ENCODE measurements at regions not wholly inside any gene's neighbourhood (a gene's known extent, or its start where the extent isn't known, plus 50 kb on each side); places are given as distances from the start of the nearest gene placed in this dataset.

DNA sequence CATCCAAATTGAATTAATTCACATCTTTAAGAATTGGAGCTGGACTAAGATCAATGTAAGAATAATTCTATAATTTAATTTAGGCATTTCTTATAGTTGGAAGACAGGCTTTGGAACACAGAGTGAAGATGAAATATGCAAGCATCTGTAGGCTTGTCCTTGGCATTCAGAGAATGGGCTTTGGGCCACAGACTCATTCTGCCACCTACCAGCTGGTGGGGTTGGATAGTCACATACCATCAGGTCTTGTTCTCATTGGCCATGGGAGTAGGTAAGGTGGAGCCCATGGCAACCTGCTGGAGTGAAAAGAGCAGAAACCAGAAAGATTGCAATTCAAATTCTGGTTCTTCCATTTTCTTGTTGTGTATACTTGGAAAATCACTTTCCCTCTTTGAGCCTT lies 300.3 kb downstream of the CYRIA start:
- TF ChIP-seq, protein P1, sequence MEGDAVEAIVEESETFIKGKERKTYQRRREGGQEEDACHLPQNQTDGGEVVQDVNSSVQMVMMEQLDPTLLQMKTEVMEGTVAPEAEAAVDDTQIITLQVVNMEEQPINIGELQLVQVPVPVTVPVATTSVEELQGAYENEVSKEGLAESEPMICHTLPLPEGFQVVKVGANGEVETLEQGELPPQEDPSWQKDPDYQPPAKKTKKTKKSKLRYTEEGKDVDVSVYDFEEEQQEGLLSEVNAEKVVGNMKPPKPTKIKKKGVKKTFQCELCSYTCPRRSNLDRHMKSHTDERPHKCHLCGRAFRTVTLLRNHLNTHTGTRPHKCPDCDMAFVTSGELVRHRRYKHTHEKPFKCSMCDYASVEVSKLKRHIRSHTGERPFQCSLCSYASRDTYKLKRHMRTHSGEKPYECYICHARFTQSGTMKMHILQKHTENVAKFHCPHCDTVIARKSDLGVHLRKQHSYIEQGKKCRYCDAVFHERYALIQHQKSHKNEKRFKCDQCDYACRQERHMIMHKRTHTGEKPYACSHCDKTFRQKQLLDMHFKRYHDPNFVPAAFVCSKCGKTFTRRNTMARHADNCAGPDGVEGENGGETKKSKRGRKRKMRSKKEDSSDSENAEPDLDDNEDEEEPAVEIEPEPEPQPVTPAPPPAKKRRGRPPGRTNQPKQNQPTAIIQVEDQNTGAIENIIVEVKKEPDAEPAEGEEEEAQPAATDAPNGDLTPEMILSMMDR (IDR thresholded peaks at IDR 0.05): no peak
- no peak for TF ChIP-seq POLR2A (IDR thresholded peaks at IDR 0.05)
